Glomerular endothelial cell (primary cell): ENCODE measurements at regions not wholly inside any gene's neighbourhood (a gene's known extent, or its start where the extent isn't known, plus 50 kb on each side); places are given as distances from the start of the nearest gene placed in this dataset.
"Not testable (repeated sequence)": the region's sequence is repeated elsewhere in the genome, so short reads cannot be mapped to it uniquely, and the experiment has no call there.

Source experiments
- DNase-seq: peaks from one replicate; pipeline ENCODE4 v3.0.0-alpha.2; 2011; ENCODE audit warnings: low read depth, low spot score; ENCODE audit errors: extremely low read depth

- DNase-seq = no peak
Observed at GRCh38 chr9:29241320-29241719, 1668.0 kb upstream of the C9orf72 start.

- no peak for DNase-seq
Observed at GRCh38 chr9:29245351-29245750, 1672.1 kb upstream of the C9orf72 start.

DNA sequence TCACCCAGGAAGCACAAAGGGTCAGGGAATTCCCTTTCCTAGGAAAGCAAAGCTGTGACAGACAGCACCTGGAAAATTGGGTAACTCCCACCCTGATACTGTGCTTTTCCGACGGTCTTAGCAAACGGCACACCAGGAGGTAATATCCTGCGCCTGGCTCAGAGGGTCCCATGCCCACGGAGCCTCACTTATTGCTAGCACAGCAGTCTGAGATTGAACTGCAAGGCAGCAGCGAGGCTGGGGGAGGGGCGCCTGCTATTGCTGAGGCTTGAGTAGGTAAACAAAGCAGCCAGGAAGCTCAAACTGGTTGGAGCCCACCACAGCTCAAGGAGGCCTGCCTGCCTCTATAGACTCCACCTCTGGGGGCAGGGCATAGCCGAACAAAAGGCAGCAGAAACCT, 1697.1 kb upstream of the C9orf72 start:
- DNase-seq = not testable (repeated sequence)

- DNase-seq = no peak
Observed at GRCh38 chr9:29282121-29282520, 1708.8 kb upstream of the C9orf72 start.

- no peak for DNase-seq
Observed at GRCh38 chr9:29285818-29286217, 1712.5 kb upstream of the C9orf72 start.

- no peak for DNase-seq
Observed at GRCh38 chr9:29289365-29289764, 1716.1 kb upstream of the C9orf72 start.

- no peak for DNase-seq
Observed at GRCh38 chr9:29290516-29290915, 1717.2 kb upstream of the C9orf72 start.

- no peak for DNase-seq
Observed at GRCh38 chr9:29297592-29297991, 1724.3 kb upstream of the C9orf72 start.

- no peak for DNase-seq
Observed at GRCh38 chr9:29311221-29311620, 1737.9 kb upstream of the C9orf72 start.

- DNase-seq = no peak
Observed at GRCh38 chr9:29312327-29312726, 1739.0 kb upstream of the C9orf72 start.

GRCh38 chr9:29319736-29320513, 1746.6 kb upstream of the C9orf72 start:
- no peak for DNase-seq

- no peak for DNase-seq
Observed at GRCh38 chr9:29322240-29322639, 1749.0 kb upstream of the C9orf72 start.

DNA sequence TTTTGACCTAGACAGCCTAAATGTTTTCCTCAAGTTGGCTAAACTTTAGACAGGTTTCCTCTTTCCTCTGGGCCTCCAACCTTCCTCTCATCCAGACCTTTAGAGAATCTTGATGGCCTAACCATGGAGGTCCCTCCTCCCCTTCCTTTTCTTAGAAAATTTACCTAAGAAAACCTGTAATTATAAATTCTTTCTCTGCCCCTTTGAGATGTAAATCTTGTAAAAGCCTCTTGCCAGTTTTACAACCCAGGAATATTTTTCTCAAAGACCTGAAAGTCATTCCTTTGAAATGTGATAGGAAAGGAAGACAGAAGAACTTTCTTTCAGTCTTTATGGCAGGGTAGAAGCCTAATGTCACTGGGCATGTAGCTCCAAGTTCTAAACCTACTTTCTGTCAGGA, 1752.6 kb upstream of the C9orf72 start:
- DNase-seq = no peak

DNA sequence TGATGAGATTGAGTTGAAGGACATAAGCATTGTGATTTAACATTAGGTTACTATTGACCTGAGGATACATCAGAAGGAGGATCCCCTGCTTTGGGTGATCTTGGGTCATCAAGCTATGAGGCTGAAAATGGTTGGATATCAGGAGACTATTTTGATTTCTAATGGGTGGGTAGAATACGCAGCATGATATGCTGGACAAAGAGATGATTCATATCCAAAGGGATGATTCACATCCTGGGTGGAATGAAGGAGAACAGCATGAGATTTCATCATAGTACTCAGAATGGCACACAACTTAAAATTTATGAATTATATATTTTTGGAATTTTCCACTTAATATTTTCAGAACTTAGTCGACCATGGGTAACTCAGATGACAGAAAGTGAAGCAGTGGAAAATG, 1759.5 kb upstream of the C9orf72 start:
- DNase-seq = no peak

- no peak for DNase-seq
Observed at GRCh38 chr9:29336281-29336680, 1763.0 kb upstream of the C9orf72 start.

DNA sequence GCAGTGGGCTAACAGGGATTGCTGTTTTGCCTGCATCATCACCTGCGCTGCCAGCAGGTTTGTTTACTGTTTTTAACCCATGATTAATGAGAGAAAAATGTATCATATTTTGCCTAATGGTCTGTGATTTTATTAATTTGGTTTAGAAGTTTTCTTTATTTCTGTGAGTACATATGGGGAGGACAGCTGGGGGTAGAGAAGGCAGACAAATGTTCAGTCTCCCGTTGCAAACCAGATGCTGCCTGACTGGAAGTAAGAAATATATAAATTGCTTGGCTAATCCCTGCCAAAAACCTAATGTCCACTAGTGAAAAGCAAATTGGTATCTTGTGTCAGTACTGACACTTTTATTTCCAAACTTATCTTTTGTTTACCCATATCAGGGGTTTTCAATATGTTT, 1766.1 kb upstream of the C9orf72 start:
- DNase-seq = no peak

DNA sequence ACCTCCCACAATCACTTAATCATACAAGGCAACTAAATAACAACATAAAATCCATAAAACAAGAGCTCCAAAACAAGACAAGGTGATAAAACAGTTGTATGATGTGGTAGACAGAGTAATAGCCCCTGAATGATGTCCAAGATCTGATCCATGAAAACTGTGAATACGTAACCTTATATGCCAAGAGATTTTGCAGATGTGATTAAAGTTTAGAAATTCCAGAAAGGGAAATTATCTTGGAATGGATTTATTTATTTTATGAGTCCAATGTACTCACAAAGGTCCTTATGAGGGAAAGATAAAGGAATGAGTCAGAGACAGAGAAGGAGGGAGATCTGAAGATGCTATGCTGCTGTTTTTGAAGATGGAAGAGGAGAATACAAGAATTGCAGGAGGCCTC, 1775.7 kb upstream of the C9orf72 start:
- DNase-seq = no peak

DNA sequence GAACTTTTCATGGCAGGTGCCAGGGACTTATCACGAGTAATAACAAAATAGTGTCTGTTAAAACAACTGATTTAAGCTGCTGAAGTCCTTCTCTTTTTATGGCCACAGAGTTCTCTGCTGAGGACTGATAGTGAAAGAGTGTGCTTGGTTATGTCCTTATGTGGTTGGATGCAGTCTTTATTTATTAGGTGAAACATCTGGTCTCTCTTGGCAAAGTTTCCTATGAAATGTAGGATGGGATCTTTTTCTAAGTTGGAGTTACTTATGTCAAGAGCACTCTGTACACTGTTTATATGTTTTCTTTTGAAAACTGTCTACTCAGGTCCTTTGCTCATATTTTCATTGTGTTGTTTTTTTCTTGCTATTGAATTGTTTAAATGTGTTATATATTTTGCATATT, 1816.1 kb upstream of the C9orf72 start:
- DNase-seq = no peak

- no peak for DNase-seq
Observed at GRCh38 chr9:29390859-29391258, 1817.6 kb upstream of the C9orf72 start.

GRCh38 chr9:29393064-29393463, 1819.8 kb upstream of the C9orf72 start:
- no peak for DNase-seq

GRCh38 chr9:29394855-29395254, 1821.6 kb upstream of the C9orf72 start:
- no peak for DNase-seq

GRCh38 chr9:29397148-29397547, 1823.9 kb upstream of the C9orf72 start:
- no peak for DNase-seq

DNA sequence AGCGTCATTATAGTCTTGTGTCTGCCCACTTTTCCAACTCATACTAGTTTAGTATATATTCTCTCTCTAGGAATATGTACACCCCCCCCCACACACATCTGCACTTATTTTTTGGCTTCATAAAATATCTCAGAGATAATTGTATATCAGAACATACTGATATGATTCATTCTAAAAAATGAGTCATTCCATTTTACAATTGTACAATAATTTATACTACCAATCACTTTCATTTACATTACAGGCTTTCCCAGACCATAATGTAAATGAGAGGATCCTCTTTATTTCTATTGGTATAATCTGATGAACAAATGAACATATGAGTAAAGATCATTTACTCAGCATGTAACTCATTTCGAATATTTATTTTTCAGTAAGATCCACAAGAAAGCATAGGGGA, 1842.9 kb upstream of the C9orf72 start:
- no peak for DNase-seq
